K562 (cell line): ENCODE measurements at regions not wholly inside any gene's neighbourhood (a gene's known extent, or its start where the extent isn't known, plus 50 kb on each side); places are given as distances from the start of the nearest gene placed in this dataset.

Experiments used
- ATAC-seq: fragments of 200-7000 bp; cut with Tn5 transposase; 3 replicates; pipeline ENCODE4 v1.9.1; 2020; ENCODE audit warnings: moderate library complexity
- BruUV-seq: library from RNA; stranded (reverse); fragments of 400-500 nt; replicated peaks from 2 replicates; lab custom pipeline; 2021; lab: Mats Ljungman, UMichigan
- CTCF ChIA-PET: fragments of 300-600 bp; formaldehyde crosslinking; extraction: SDS; loops from one replicate; lab custom pipeline; 2021; ENCODE audit warnings: low intra/inter-chr PET ratio; lab: Yijun Ruan, JAX
- POLR2A ChIA-PET: fragments of 300-600, 350-650 bp; sonication (Branson Sonifier 250); formaldehyde crosslinking; extraction: SDS; loops from one replicate; lab custom pipeline; 2021; ENCODE audit warnings: antibody characterized with exemption, inconsistent platforms; lab: Yijun Ruan, JAX
- DNase-seq, 4 experiments: peaks; one replicate each; pipeline versions ENCODE4 v3.0.0 to v3.0.0-alpha.2; 2011 to 2018; ENCODE audit warnings: low spot score in 3 of 4, mixed read lengths in 3 of 4; ENCODE audit errors: extremely low read depth in 1 of 4
- FAIRE-seq: peaks from 2 replicates; lab custom pipeline; 2011; peaks lifted over from hg19 to GRCh38; lab: Jason Lieb, UNC
- H2AFZ ChIP-seq: 2 replicates; pipeline ENCODE4 v1.6.0; 2011; ENCODE audit warnings: low read depth, low read length, control low read depth, inconsistent platforms
- H3K27ac ChIP-seq: fragments of 200-600 bp; 3 replicates; pipeline ENCODE4 v1.8.0; 2011; ENCODE audit warnings: low read depth, mild to moderate bottlenecking, control low read depth, inconsistent platforms, low read length, moderate library complexity, mixed read lengths; ENCODE audit errors: extremely low read depth
- H3K27me3 ChIP-seq, 2 experiments: fragments of 300-600 bp in 1 of 2; 2 replicates in 1 of 2; 3 replicates in 1 of 2; pipeline versions ENCODE4 v1.6.0 to v1.8.0; 2011; ENCODE audit warnings: inconsistent platforms in 2 of 2, low read length in 2 of 2, mild to moderate bottlenecking in 1 of 2, mixed read lengths in 1 of 2, moderate library complexity in 1 of 2; ENCODE audit not compliant: control insufficient read depth in 2 of 2, insufficient read depth in 2 of 2
- H3K36me3 ChIP-seq: fragments of 300-600 bp; 3 replicates; pipeline ENCODE4 v1.8.0; 2011; ENCODE audit warnings: mild to moderate bottlenecking, low read length, inconsistent platforms; ENCODE audit not compliant: control insufficient read depth, insufficient read depth
- H3K4me1 ChIP-seq, 2 experiments: fragments of 200-600 bp in 1 of 2; replicated peaks in 1 of 2; 2 replicates in 1 of 2; 3 replicates in 1 of 2; pipeline versions ENCODE4 v1.5.1 to v1.8.0; 2011; ENCODE audit warnings: inconsistent platforms in 2 of 2, low read length in 2 of 2, mild to moderate bottlenecking in 1 of 2, mixed read lengths in 1 of 2, moderate library complexity in 1 of 2; ENCODE audit not compliant: control insufficient read depth in 2 of 2, insufficient read depth in 2 of 2
- H3K4me2 ChIP-seq: 2 replicates; pipeline ENCODE4 v1.6.1; 2011; ENCODE audit warnings: low read length, control low read depth, inconsistent platforms, mixed read lengths; ENCODE audit not compliant: insufficient read depth
- H3K4me3 ChIP-seq: fragments of 200-600 bp; sonication (generic), shearing (Covaris generic); 2 replicates; pipeline ENCODE4 v1.5.1; 2016; ENCODE audit warnings: control low read depth, inconsistent platforms
- H3K79me2 ChIP-seq: fragments of 200-600 bp; 3 replicates; pipeline ENCODE4 v1.8.0; 2011; ENCODE audit warnings: low read length, inconsistent platforms; ENCODE audit not compliant: control insufficient read depth, insufficient read depth
- H3K9ac ChIP-seq, 2 experiments: 2 replicates each; pipeline versions ENCODE4 v1.6.0 to v1.6.1; 2011; ENCODE audit warnings: low read depth in 2 of 2, low read length in 2 of 2, control low read depth in 1 of 2, inconsistent platforms in 1 of 2, mild to moderate bottlenecking in 1 of 2, mixed read lengths in 1 of 2; ENCODE audit not compliant: insufficient read depth in 1 of 2
- H3K9me1 ChIP-seq: one replicate; pipeline ENCODE4 v1.6.0; 2011; ENCODE audit warnings: inconsistent platforms, mild to moderate bottlenecking, low read length, moderate library complexity; ENCODE audit not compliant: control insufficient read depth, insufficient read depth
- H3K9me3 ChIP-seq: replicated peaks from 2 replicates; pipeline ENCODE4 v1.5.1; 2011; ENCODE audit warnings: low read depth, low read length, inconsistent platforms; ENCODE audit not compliant: control insufficient read depth, insufficient read depth
- H4K20me1 ChIP-seq: replicated peaks from 2 replicates; pipeline ENCODE4 v1.6.1; 2011; ENCODE audit warnings: low read length, inconsistent platforms, mixed read lengths; ENCODE audit not compliant: control insufficient read depth, insufficient read depth
- FOXK1 ChIP-seq: sonication (generic); formaldehyde crosslinking; IDR thresholded peaks from 2 replicates; pipeline ENCODE4 v1.8.0; 2022; ENCODE audit warnings: missing genetic modification reagents, mild to moderate bottlenecking, borderline replicate concordance
- PHB ChIP-seq: fragments of 250-450 bp; sonication (Bioruptor Pico); IDR thresholded peaks from 2 replicates; pipeline ENCODE4 v1.5.0; 2021
- PTRF ChIP-seq: fragments of 450-650 bp; IDR thresholded peaks from 2 replicates; pipeline ENCODE4 v1.6.1; 2016; ENCODE audit warnings: mild to moderate bottlenecking, missing genetic modification characterization, missing compliant biosample characterization
- RBM15 ChIP-seq: fragments of 200-400 bp; formaldehyde crosslinking; IDR thresholded peaks from 2 replicates; pipeline ENCODE4 v1.6.1; 2018; ENCODE audit warnings: mild to moderate bottlenecking, low read length, moderate library complexity; ENCODE audit not compliant: insufficient read depth
- SIX5 ChIP-seq, 2 experiments: IDR thresholded peaks; 2 replicates each; pipeline ENCODE4 v1.6.1; 2011; ENCODE audit warnings: low read length in 2 of 2, borderline replicate concordance in 1 of 2, low read depth in 1 of 2, mild to moderate bottlenecking in 1 of 2, moderate library complexity in 1 of 2; ENCODE audit not compliant: insufficient read depth in 1 of 2
- ZBTB7A ChIP-seq: IDR thresholded peaks from 2 replicates; pipeline ENCODE4 v1.6.1; 2011; ENCODE audit warnings: low read depth, mild to moderate bottlenecking, low read length, moderate library complexity, borderline replicate concordance; ENCODE audit not compliant: control insufficient read depth
- ZNF695 ChIP-seq: fragments of 450-650 bp; formaldehyde crosslinking; IDR thresholded peaks from 2 replicates; pipeline ENCODE4 v1.4.0; 2020; ENCODE audit warnings: mild to moderate bottlenecking, moderate library complexity
- WGBS: fragments of 100-300 bp; shearing (Covaris generic); methylation state at CpG from one replicate; pipeline ENCODE4 v1.1.6; 2016; ENCODE audit warnings: low coverage, mixed read lengths; ENCODE audit not compliant: insufficient coverage; ENCODE audit errors: missing lambda C conversion rate; 5-methylcytosine and 5-hydroxymethylcytosine counted together
- in situ Hi-C: fragments of 300-500 bp; cut with MboI; formaldehyde crosslinking; loops from 4 replicates; pipeline ENCODE4 v1.15.0; 2018; ENCODE audit warnings: inconsistent platforms, mixed read lengths
- intact Hi-C: fragments of 100-400 bp; cut with micrococcal nuclease; formaldehyde crosslinking; loops from 2 replicates; pipeline ENCODE4 v1.14.2; 2022
- TF ChIP-seq, protein P1 (sequence below), 2 experiments: fragments of 450-650 bp in 1 of 2; sonication (generic) in 1 of 2; formaldehyde crosslinking; conservative IDR thresholded peaks; 2 replicates each; pipeline versions ENCODE4 v1.4.0 to v1.8.1; 2020 to 2022; ENCODE audit warnings: mild to moderate bottlenecking in 1 of 2, missing genetic modification reagents in 1 of 2
- TF ChIP-seq, protein P2 (sequence below): fragments of 200-600 bp; sonication (generic); IDR thresholded peaks from one replicate; pipeline ENCODE4 v1.6.1; 2012; ENCODE audit warnings: mild to moderate bottlenecking, low read depth, low read length, inconsistent platforms

DNA sequence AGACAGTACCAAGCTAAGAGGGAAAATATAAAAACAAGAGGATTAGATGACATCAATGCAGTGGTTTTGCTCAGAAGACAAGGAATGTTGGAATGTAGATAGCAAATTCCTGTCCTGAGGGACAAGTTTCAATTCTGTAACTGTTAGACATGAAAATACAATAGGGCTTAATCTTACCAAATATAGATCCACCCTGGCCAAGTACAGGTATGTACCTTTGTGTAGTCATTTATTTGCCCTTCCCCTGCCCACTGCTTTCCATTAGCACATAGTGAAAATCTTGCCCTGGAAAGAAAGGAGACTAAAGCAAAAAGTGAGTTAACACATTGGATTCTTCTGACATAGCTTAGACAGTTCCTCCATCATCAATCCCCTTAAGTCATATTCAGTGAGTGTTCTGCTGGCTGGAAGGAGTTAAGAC, 389.0 kb upstream of the THBS1 start (continued):
- TF ChIP-seq, protein P1, sequence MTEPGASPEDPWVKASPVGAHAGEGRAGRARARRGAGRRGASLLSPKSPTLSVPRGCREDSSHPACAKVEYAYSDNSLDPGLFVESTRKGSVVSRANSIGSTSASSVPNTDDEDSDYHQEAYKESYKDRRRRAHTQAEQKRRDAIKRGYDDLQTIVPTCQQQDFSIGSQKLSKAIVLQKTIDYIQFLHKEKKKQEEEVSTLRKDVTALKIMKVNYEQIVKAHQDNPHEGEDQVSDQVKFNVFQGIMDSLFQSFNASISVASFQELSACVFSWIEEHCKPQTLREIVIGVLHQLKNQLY (CRISPR knock-in tag; conservative IDR thresholded peaks at IDR 0.05) = no peak
- TF ChIP-seq PHB (CRISPR knock-in tag) (no peak), PTRF (no peak)

DNA sequence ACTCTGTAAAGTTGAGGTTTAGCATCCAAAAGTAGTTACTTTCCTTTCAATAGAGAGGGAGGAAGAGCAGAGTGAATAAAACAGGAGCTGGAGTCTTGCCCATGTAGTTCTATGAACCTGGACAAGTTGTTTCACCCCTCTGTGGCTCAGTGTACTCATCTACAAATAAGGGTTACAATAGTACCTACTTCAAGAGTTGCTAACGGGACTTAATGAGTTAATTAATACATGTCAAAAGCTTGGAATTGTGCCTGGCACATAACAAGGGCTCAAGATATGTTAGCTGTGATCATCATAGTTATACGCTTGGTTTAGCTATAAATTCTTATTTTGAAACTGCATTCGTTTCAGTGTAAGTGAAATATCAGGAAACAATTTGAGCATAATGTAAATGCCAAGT, 388.5 kb upstream of the THBS1 start:
- no TSS peak for BruUV-seq
- CTCF ChIA-PET = no interaction called here
- FAIRE-seq = no peak
- no peak overlapping the region for H2AFZ ChIP-seq
- in situ Hi-C loops (no loop called here), intact Hi-C loops (no loop called here)
- no peaks in the 10 kb centered on the region for H3K79me2 ChIP-seq
- 0% methylated on average over 3 of the region's 3 CpGs for WGBS
- H3K36me3 ChIP-seq = no peaks in the 10 kb centered on the region
- no peak overlapping the region for H3K27ac ChIP-seq
- no peaks in the 10 kb centered on the region for H4K20me1 ChIP-seq
- no peaks in the 10 kb centered on the region for H3K4me1 ChIP-seq
- H3K4me2 ChIP-seq = no peak overlapping the region
- POLR2A ChIA-PET = no interaction called here
- no peak for DNase-seq
- H3K27me3 ChIP-seq = peaks cover 0 to 5% of the 10 kb centered on the region in 2 experiments; a peak in 3 of 5 replicates
- no peaks in the 10 kb centered on the region for H3K9me1 ChIP-seq
- no peak overlapping the region for H3K9ac ChIP-seq
- no peaks in the 10 kb centered on the region for H3K9me3 ChIP-seq
- no peak overlapping the region for H3K4me3 ChIP-seq
- ATAC-seq = no peak
- TF ChIP-seq RBM15 (no peak), SIX5 (IDR thresholded peaks at IDR 0.05; ENCODE audit: borderline replicate concordance in 1 of 2, insufficient read depth in 1 of 2, low read depth in 1 of 2, low read length in 2 of 2) (no peak), ZNF695 (no peak), ZBTB7A (no peak), FOXK1 (CRISPR knock-in tag) (no peak)
- TF ChIP-seq, protein P2, sequence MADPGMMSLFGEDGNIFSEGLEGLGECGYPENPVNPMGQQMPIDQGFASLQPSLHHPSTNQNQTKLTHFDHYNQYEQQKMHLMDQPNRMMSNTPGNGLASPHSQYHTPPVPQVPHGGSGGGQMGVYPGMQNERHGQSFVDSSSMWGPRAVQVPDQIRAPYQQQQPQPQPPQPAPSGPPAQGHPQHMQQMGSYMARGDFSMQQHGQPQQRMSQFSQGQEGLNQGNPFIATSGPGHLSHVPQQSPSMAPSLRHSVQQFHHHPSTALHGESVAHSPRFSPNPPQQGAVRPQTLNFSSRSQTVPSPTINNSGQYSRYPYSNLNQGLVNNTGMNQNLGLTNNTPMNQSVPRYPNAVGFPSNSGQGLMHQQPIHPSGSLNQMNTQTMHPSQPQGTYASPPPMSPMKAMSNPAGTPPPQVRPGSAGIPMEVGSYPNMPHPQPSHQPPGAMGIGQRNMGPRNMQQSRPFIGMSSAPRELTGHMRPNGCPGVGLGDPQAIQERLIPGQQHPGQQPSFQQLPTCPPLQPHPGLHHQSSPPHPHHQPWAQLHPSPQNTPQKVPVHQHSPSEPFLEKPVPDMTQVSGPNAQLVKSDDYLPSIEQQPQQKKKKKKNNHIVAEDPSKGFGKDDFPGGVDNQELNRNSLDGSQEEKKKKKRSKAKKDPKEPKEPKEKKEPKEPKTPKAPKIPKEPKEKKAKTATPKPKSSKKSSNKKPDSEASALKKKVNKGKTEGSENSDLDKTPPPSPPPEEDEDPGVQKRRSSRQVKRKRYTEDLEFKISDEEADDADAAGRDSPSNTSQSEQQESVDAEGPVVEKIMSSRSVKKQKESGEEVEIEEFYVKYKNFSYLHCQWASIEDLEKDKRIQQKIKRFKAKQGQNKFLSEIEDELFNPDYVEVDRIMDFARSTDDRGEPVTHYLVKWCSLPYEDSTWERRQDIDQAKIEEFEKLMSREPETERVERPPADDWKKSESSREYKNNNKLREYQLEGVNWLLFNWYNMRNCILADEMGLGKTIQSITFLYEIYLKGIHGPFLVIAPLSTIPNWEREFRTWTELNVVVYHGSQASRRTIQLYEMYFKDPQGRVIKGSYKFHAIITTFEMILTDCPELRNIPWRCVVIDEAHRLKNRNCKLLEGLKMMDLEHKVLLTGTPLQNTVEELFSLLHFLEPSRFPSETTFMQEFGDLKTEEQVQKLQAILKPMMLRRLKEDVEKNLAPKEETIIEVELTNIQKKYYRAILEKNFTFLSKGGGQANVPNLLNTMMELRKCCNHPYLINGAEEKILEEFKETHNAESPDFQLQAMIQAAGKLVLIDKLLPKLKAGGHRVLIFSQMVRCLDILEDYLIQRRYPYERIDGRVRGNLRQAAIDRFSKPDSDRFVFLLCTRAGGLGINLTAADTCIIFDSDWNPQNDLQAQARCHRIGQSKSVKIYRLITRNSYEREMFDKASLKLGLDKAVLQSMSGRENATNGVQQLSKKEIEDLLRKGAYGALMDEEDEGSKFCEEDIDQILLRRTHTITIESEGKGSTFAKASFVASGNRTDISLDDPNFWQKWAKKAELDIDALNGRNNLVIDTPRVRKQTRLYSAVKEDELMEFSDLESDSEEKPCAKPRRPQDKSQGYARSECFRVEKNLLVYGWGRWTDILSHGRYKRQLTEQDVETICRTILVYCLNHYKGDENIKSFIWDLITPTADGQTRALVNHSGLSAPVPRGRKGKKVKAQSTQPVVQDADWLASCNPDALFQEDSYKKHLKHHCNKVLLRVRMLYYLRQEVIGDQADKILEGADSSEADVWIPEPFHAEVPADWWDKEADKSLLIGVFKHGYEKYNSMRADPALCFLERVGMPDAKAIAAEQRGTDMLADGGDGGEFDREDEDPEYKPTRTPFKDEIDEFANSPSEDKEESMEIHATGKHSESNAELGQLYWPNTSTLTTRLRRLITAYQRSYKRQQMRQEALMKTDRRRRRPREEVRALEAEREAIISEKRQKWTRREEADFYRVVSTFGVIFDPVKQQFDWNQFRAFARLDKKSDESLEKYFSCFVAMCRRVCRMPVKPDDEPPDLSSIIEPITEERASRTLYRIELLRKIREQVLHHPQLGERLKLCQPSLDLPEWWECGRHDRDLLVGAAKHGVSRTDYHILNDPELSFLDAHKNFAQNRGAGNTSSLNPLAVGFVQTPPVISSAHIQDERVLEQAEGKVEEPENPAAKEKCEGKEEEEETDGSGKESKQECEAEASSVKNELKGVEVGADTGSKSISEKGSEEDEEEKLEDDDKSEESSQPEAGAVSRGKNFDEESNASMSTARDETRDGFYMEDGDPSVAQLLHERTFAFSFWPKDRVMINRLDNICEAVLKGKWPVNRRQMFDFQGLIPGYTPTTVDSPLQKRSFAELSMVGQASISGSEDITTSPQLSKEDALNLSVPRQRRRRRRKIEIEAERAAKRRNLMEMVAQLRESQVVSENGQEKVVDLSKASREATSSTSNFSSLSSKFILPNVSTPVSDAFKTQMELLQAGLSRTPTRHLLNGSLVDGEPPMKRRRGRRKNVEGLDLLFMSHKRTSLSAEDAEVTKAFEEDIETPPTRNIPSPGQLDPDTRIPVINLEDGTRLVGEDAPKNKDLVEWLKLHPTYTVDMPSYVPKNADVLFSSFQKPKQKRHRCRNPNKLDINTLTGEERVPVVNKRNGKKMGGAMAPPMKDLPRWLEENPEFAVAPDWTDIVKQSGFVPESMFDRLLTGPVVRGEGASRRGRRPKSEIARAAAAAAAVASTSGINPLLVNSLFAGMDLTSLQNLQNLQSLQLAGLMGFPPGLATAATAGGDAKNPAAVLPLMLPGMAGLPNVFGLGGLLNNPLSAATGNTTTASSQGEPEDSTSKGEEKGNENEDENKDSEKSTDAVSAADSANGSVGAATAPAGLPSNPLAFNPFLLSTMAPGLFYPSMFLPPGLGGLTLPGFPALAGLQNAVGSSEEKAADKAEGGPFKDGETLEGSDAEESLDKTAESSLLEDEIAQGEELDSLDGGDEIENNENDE = no peak
